WTC11 (cell line): ENCODE measurements at regions not wholly inside any gene's neighbourhood (a gene's known extent, or its start where the extent isn't known, plus 50 kb on each side); places are given as distances from the start of the nearest gene placed in this dataset.

Experiments used
- ATAC-seq: fragments of 200-7000 bp; cut with Tn5 transposase; 2 replicates; pipeline ENCODE4 v1.10.0; 2021; ENCODE audit warnings: mild to moderate bottlenecking, moderate library complexity
- CTCF ChIA-PET: fragments of 300-600 bp; sonication (Branson Sonifier 250); formaldehyde crosslinking; loops from one replicate; lab custom pipeline; 2021; ENCODE audit warnings: antibody characterized with exemption; lab: Charles Lee
- POLR2A ChIA-PET: fragments of 350-600 bp; sonication (Branson Sonifier 250); formaldehyde crosslinking; loops from one replicate; lab custom pipeline; 2021; ENCODE audit warnings: antibody characterized with exemption; lab: Charles Lee
- DNase-seq: peaks from one replicate; pipeline ENCODE4 v3.0.0; 2021; ENCODE audit warnings: low spot score
- H3K27ac Mint-ChIP-seq: 2 replicates; pipeline ENCODE4 v1.8.0; 2021; ENCODE audit warnings: mixed read lengths
- H3K27me3 Mint-ChIP-seq: 2 replicates; pipeline ENCODE4 v1.8.0; 2021; ENCODE audit warnings: low read depth, mild to moderate bottlenecking, moderate library complexity, mixed read lengths
- H3K36me3 Mint-ChIP-seq: 2 replicates; pipeline ENCODE4 v1.8.0; 2021; ENCODE audit warnings: mixed read lengths
- H3K4me1 Mint-ChIP-seq: 2 replicates; pipeline ENCODE4 v1.8.0; 2022; ENCODE audit warnings: mixed read lengths
- H3K4me3 Mint-ChIP-seq: 2 replicates; pipeline ENCODE4 v1.8.0; 2021; ENCODE audit warnings: mild to moderate bottlenecking, moderate library complexity, mixed read lengths
- H3K9me3 Mint-ChIP-seq: 2 replicates; pipeline ENCODE4 v1.8.0; 2021; ENCODE audit warnings: mixed read lengths
- ATF1 ChIP-seq: sonication (generic); formaldehyde crosslinking; IDR thresholded peaks from 2 replicates; pipeline ENCODE4 v1.8.1; 2023; ENCODE audit warnings: mild to moderate bottlenecking, moderate library complexity, missing genetic modification reagents
- CBFB ChIP-seq: sonication (generic); formaldehyde crosslinking; IDR thresholded peaks from 2 replicates; pipeline ENCODE4 v1.8.1; 2022; ENCODE audit warnings: mild to moderate bottlenecking, low read depth, missing genetic modification reagents
- CREB1 ChIP-seq: sonication (generic); formaldehyde crosslinking; IDR thresholded peaks from 2 replicates; pipeline ENCODE4 v1.8.0; 2023; ENCODE audit warnings: mild to moderate bottlenecking, missing genetic modification reagents
- E2F4 ChIP-seq: sonication (generic); formaldehyde crosslinking; IDR thresholded peaks from 2 replicates; pipeline ENCODE4 v1.8.1; 2022; ENCODE audit warnings: low read depth, mild to moderate bottlenecking, moderate library complexity, missing genetic modification reagents, borderline replicate concordance
- GABPB1 ChIP-seq: sonication (generic); formaldehyde crosslinking; IDR thresholded peaks from 2 replicates; pipeline ENCODE4 v1.8.1; 2023; ENCODE audit warnings: mild to moderate bottlenecking, missing genetic modification reagents
- GTF2I ChIP-seq: fragments of 250-450 bp; sonication (Bioruptor Pico); conservative IDR thresholded peaks from 2 replicates; pipeline ENCODE4 v1.4.0; 2021; ENCODE audit warnings: mild to moderate bottlenecking
- IRF1 ChIP-seq: sonication (generic); formaldehyde crosslinking; IDR thresholded peaks from 2 replicates; pipeline ENCODE4 v1.8.0; 2023; ENCODE audit warnings: missing genetic modification reagents
- JAZF1 ChIP-seq: fragments of 250-450 bp; sonication (Bioruptor Pico); IDR thresholded peaks from 2 replicates; pipeline ENCODE4 v1.9.0; 2021; ENCODE audit warnings: moderate library complexity, mild to moderate bottlenecking, inconsistent platforms
- JUN ChIP-seq: sonication (generic); formaldehyde crosslinking; IDR thresholded peaks from 2 replicates; pipeline ENCODE4 v1.8.0; 2023; ENCODE audit warnings: mild to moderate bottlenecking, missing genetic modification reagents
- KAT7 ChIP-seq: sonication (generic); formaldehyde crosslinking; IDR thresholded peaks from 2 replicates; pipeline ENCODE4 v1.8.1; 2023; ENCODE audit warnings: missing genetic modification reagents, mild to moderate bottlenecking, borderline replicate concordance
- NFE2L1 ChIP-seq: sonication (generic); formaldehyde crosslinking; IDR thresholded peaks from 2 replicates; pipeline ENCODE4 v1.8.1; 2023; ENCODE audit warnings: missing genetic modification reagents
- NR1H2 ChIP-seq: sonication (generic); formaldehyde crosslinking; IDR thresholded peaks from 2 replicates; pipeline ENCODE4 v1.9.0; 2021; ENCODE audit warnings: mild to moderate bottlenecking, moderate library complexity, missing genetic modification reagents
- OVOL2 ChIP-seq: fragments of 250-450 bp; sonication (Bioruptor Pico); IDR thresholded peaks from 2 replicates; pipeline ENCODE4 v1.9.0; 2021; ENCODE audit warnings: mild to moderate bottlenecking, borderline replicate concordance
- SP1 ChIP-seq: sonication (generic); formaldehyde crosslinking; conservative IDR thresholded peaks from 2 replicates; pipeline ENCODE4 v1.8.1; 2022; ENCODE audit warnings: missing genetic modification reagents
- STAT6 ChIP-seq: sonication (generic); formaldehyde crosslinking; conservative IDR thresholded peaks from 2 replicates; pipeline ENCODE4 v1.8.1; 2023; ENCODE audit warnings: mild to moderate bottlenecking, low read depth, missing genetic modification reagents, moderate library complexity
- TCF7 ChIP-seq: sonication (generic); formaldehyde crosslinking; IDR thresholded peaks from 2 replicates; pipeline ENCODE4 v1.8.0; 2022; ENCODE audit warnings: mild to moderate bottlenecking, low read depth, missing genetic modification reagents, moderate library complexity
- TEAD1 ChIP-seq: sonication (generic); formaldehyde crosslinking; IDR thresholded peaks from 2 replicates; pipeline ENCODE4 v1.8.0; 2022; ENCODE audit warnings: mild to moderate bottlenecking, missing genetic modification reagents
- ZBTB21 ChIP-seq: sonication (generic); formaldehyde crosslinking; IDR thresholded peaks from 2 replicates; pipeline ENCODE4 v1.8.1; 2023; ENCODE audit warnings: mild to moderate bottlenecking, missing genetic modification reagents, borderline replicate concordance
- ZNF219 ChIP-seq: sonication (generic); formaldehyde crosslinking; IDR thresholded peaks from 2 replicates; pipeline ENCODE4 v1.8.0; 2023; ENCODE audit warnings: missing genetic modification reagents, mild to moderate bottlenecking, borderline replicate concordance
- ZNF232 ChIP-seq: sonication (generic); formaldehyde crosslinking; IDR thresholded peaks from 2 replicates; pipeline ENCODE4 v1.8.0; 2022; ENCODE audit warnings: mild to moderate bottlenecking, missing genetic modification reagents
- TF ChIP-seq, protein P1 (sequence below): sonication (generic); formaldehyde crosslinking; IDR thresholded peaks from 2 replicates; pipeline ENCODE4 v1.8.1; 2023; ENCODE audit warnings: mild to moderate bottlenecking, missing genetic modification reagents, borderline replicate concordance
- TF ChIP-seq, protein P2 (sequence below): sonication (generic); formaldehyde crosslinking; IDR thresholded peaks from 2 replicates; pipeline ENCODE4 v1.8.0; 2022; ENCODE audit warnings: missing genetic modification reagents
- TF ChIP-seq, protein P3 (sequence below): sonication (generic); formaldehyde crosslinking; conservative IDR thresholded peaks from 2 replicates; pipeline ENCODE4 v1.8.1; 2022; ENCODE audit warnings: mild to moderate bottlenecking, missing genetic modification reagents
- TF ChIP-seq, protein P4 (sequence below): fragments of 200-600 bp; IDR thresholded peaks from 2 replicates; pipeline ENCODE4 v1.8.0; 2022; ENCODE audit warnings: antibody characterized with exemption

- ATAC-seq (no peak; the same call in 1 of the 2 replicates), DNase-seq (peak; percentile 11)
- Mint-ChIP-seq H3K9me3 (no peaks in the 10 kb centered on the region), H3K36me3 (no peaks in the 10 kb centered on the region), H3K4me1 (peaks cover 9% of the 10 kb centered on the region), H3K4me3 (no peak overlapping the region), H3K27me3 (no peaks in the 10 kb centered on the region), H3K27ac (no peak overlapping the region)
- CTCF ChIA-PET: no interaction called here
- POLR2A ChIA-PET: no interaction called here
- TF ChIP-seq JUN (no peak), ZNF232 (CRISPR knock-in tag) (no peak), ZBTB21 (CRISPR knock-in tag) (no peak), CBFB (no peak), NFE2L1 (CRISPR knock-in tag) (no peak), GABPB1 (no peak), E2F4 (no peak), GTF2I (no peak), NR1H2 (CRISPR knock-in tag) (no peak), TCF7 (CRISPR knock-in tag) (no peak), CREB1 (CRISPR knock-in tag) (no peak), SP1 (no peak)
- TF ChIP-seq, protein P1, sequence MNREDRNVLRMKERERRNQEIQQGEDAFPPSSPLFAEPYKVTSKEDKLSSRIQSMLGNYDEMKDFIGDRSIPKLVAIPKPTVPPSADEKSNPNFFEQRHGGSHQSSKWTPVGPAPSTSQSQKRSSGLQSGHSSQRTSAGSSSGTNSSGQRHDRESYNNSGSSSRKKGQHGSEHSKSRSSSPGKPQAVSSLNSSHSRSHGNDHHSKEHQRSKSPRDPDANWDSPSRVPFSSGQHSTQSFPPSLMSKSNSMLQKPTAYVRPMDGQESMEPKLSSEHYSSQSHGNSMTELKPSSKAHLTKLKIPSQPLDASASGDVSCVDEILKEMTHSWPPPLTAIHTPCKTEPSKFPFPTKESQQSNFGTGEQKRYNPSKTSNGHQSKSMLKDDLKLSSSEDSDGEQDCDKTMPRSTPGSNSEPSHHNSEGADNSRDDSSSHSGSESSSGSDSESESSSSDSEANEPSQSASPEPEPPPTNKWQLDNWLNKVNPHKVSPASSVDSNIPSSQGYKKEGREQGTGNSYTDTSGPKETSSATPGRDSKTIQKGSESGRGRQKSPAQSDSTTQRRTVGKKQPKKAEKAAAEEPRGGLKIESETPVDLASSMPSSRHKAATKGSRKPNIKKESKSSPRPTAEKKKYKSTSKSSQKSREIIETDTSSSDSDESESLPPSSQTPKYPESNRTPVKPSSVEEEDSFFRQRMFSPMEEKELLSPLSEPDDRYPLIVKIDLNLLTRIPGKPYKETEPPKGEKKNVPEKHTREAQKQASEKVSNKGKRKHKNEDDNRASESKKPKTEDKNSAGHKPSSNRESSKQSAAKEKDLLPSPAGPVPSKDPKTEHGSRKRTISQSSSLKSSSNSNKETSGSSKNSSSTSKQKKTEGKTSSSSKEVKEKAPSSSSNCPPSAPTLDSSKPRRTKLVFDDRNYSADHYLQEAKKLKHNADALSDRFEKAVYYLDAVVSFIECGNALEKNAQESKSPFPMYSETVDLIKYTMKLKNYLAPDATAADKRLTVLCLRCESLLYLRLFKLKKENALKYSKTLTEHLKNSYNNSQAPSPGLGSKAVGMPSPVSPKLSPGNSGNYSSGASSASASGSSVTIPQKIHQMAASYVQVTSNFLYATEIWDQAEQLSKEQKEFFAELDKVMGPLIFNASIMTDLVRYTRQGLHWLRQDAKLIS (CRISPR knock-in tag): no peak
- TF ChIP-seq, protein P2, sequence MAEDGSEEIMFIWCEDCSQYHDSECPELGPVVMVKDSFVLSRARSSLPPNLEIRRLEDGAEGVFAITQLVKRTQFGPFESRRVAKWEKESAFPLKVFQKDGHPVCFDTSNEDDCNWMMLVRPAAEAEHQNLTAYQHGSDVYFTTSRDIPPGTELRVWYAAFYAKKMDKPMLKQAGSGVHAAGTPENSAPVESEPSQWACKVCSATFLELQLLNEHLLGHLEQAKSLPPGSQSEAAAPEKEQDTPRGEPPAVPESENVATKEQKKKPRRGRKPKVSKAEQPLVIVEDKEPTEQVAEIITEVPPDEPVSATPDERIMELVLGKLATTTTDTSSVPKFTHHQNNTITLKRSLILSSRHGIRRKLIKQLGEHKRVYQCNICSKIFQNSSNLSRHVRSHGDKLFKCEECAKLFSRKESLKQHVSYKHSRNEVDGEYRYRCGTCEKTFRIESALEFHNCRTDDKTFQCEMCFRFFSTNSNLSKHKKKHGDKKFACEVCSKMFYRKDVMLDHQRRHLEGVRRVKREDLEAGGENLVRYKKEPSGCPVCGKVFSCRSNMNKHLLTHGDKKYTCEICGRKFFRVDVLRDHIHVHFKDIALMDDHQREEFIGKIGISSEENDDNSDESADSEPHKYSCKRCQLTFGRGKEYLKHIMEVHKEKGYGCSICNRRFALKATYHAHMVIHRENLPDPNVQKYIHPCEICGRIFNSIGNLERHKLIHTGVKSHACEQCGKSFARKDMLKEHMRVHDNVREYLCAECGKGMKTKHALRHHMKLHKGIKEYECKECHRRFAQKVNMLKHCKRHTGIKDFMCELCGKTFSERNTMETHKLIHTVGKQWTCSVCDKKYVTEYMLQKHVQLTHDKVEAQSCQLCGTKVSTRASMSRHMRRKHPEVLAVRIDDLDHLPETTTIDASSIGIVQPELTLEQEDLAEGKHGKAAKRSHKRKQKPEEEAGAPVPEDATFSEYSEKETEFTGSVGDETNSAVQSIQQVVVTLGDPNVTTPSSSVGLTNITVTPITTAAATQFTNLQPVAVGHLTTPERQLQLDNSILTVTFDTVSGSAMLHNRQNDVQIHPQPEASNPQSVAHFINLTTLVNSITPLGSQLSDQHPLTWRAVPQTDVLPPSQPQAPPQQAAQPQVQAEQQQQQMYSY (CRISPR knock-in tag): no peak
- TF ChIP-seq, protein P3, sequence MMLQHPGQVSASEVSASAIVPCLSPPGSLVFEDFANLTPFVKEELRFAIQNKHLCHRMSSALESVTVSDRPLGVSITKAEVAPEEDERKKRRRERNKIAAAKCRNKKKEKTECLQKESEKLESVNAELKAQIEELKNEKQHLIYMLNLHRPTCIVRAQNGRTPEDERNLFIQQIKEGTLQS (CRISPR knock-in tag): no peak
Observed at GRCh38 chr3:31181661-31182060, 287.2 kb upstream of the GADL1 start.

- TF ChIP-seq JAZF1 (CRISPR knock-in tag) (no peak), ZNF219 (no peak), STAT6 (CRISPR knock-in tag) (no peak), KAT7 (CRISPR knock-in tag) (no peak), IRF1 (CRISPR knock-in tag) (no peak), TEAD1 (CRISPR knock-in tag) (no peak), OVOL2 (CRISPR knock-in tag) (no peak), NFE2L1 (CRISPR knock-in tag) (no peak), ATF1 (CRISPR knock-in tag) (no peak)
- TF ChIP-seq, protein P4, sequence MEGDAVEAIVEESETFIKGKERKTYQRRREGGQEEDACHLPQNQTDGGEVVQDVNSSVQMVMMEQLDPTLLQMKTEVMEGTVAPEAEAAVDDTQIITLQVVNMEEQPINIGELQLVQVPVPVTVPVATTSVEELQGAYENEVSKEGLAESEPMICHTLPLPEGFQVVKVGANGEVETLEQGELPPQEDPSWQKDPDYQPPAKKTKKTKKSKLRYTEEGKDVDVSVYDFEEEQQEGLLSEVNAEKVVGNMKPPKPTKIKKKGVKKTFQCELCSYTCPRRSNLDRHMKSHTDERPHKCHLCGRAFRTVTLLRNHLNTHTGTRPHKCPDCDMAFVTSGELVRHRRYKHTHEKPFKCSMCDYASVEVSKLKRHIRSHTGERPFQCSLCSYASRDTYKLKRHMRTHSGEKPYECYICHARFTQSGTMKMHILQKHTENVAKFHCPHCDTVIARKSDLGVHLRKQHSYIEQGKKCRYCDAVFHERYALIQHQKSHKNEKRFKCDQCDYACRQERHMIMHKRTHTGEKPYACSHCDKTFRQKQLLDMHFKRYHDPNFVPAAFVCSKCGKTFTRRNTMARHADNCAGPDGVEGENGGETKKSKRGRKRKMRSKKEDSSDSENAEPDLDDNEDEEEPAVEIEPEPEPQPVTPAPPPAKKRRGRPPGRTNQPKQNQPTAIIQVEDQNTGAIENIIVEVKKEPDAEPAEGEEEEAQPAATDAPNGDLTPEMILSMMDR: no peak
- Mint-ChIP-seq H3K4me1 (peaks cover 9% of the 10 kb centered on the region), H3K4me3 (no peak overlapping the region), H3K27me3 (no peaks in the 10 kb centered on the region), H3K36me3 (no peaks in the 10 kb centered on the region), H3K27ac (no peak overlapping the region), H3K9me3 (no peaks in the 10 kb centered on the region)
- POLR2A ChIA-PET: no interaction called here
- DNase-seq (no peak), ATAC-seq (no peak)
- CTCF ChIA-PET: no interaction called here
Observed at GRCh38 chr3:31182661-31183060, 288.2 kb upstream of the GADL1 start.
